Mammary epithelial cell (primary cell): ENCODE measurements at regions not wholly inside any gene's neighbourhood (a gene's known extent, or its start where the extent isn't known, plus 50 kb on each side); places are given as distances from the start of the nearest gene placed in this dataset.

Experiments
- EZH2 ChIP-seq: IDR thresholded peaks from 2 replicates; pipeline ENCODE4 v1.6.1; 2012; ENCODE audit warnings: low read length, inconsistent platforms, borderline replicate concordance
- TF ChIP-seq, protein P1 (sequence below), 2 donors: IDR thresholded peaks in 1 of 2; conservative IDR thresholded peaks in 1 of 2; 2 replicates each; pipeline ENCODE4 v1.5.1; 2011 to 2012; ENCODE audit warnings: inconsistent platforms in 2 of 2, low read length in 2 of 2, mild to moderate bottlenecking in 2 of 2, control low read depth in 1 of 2, low read depth in 1 of 2; ENCODE audit not compliant: insufficient read depth in 1 of 2; ENCODE audit errors: extremely low read depth in 1 of 2

DNA sequence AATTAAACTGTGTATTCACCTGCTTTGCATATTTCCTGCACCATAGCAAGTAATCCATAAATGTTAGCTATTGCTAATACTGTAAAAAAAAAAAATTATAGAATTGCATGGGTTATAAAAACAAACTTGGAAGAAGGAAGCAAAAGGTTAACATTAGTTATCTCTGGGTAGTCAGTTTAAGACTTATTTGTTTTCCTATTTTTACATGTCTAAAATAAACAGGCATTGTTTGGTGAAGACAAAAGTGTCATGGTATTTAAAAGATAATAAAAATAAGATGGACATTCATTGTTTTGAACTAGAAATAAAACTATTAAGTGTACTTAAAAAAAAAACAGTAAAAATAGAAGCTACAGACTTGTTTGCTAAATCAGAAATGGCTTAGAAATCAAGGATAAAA is 313.8 kb downstream of the SOX9 start:
- TF ChIP-seq, protein P1, sequence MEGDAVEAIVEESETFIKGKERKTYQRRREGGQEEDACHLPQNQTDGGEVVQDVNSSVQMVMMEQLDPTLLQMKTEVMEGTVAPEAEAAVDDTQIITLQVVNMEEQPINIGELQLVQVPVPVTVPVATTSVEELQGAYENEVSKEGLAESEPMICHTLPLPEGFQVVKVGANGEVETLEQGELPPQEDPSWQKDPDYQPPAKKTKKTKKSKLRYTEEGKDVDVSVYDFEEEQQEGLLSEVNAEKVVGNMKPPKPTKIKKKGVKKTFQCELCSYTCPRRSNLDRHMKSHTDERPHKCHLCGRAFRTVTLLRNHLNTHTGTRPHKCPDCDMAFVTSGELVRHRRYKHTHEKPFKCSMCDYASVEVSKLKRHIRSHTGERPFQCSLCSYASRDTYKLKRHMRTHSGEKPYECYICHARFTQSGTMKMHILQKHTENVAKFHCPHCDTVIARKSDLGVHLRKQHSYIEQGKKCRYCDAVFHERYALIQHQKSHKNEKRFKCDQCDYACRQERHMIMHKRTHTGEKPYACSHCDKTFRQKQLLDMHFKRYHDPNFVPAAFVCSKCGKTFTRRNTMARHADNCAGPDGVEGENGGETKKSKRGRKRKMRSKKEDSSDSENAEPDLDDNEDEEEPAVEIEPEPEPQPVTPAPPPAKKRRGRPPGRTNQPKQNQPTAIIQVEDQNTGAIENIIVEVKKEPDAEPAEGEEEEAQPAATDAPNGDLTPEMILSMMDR (conservative IDR thresholded peaks at IDR 0.05 in 1 of 2, IDR thresholded peaks at IDR 0.05 in 1 of 2; ENCODE audit: extremely low read depth in 1 of 2, insufficient read depth in 1 of 2, low read depth in 1 of 2, low read length in 2 of 2) = no peak
- TF ChIP-seq EZH2 = no peak
